ENCODE measurements at regions not wholly inside any gene's neighbourhood (a gene's known extent, or its start where the extent isn't known, plus 50 kb on each side); places are given as distances from the start of the nearest gene placed in this dataset.
"Not testable (repeated sequence)": the region's sequence is repeated elsewhere in the genome, so short reads cannot be mapped to it uniquely, and the experiment has no call there.

GRCh38 chr4:75194180-75194579 lies 261.3 kb downstream of the PARM1 start:
- ATAC-seq (no peak), DNase-seq (ENCODE audit: low spot score) (no peak)

GRCh38 chr4:75192182-75192581 lies 259.3 kb downstream of the PARM1 start:
- not testable (repeated sequence) for ATAC-seq; DNase-seq (ENCODE audit: low spot score)

GRCh38 chr4:75189711-75190335 lies 256.9 kb downstream of the PARM1 start:
- ATAC-seq (no peak), DNase-seq (ENCODE audit: low spot score) (no peak)

- no peak for DNase-seq (ENCODE audit: low spot score)
- peak; percentile 83 for ATAC-seq
Measured at GRCh38 chr4:75180790-75181776, 248.2 kb downstream of the PARM1 start.

GRCh38 chr4:75180217-75180616 lies 247.3 kb downstream of the PARM1 start:
- no peak for ATAC-seq
- no peak for DNase-seq (ENCODE audit: low spot score)

- no peak for ATAC-seq
- DNase-seq (ENCODE audit: low spot score), result no peak
Measured at GRCh38 chr4:75179510-75179909, 246.6 kb downstream of the PARM1 start.

GRCh38 chr4:75172551-75172950 lies 239.6 kb downstream of the PARM1 start:
- DNase-seq (ENCODE audit: low spot score) (no peak), ATAC-seq (no peak)

- no peak for ATAC-seq
Measured at GRCh38 chr4:75169427-75169826, 236.5 kb downstream of the PARM1 start.

GRCh38 chr4:75169020-75169419 lies 236.1 kb downstream of the PARM1 start:
- ATAC-seq, result no peak
- no peak for DNase-seq (ENCODE audit: low spot score)

More at GRCh38 chr4:75169427-75169826, 236.5 kb downstream of the PARM1 start:
- DNase-seq (ENCODE audit: low spot score), result no peak

GRCh38 chr4:75168548-75168947 lies 235.6 kb downstream of the PARM1 start:
- ATAC-seq (no peak), DNase-seq (ENCODE audit: low spot score) (no peak)

GRCh38 chr4:75165100-75165499 lies 232.2 kb downstream of the PARM1 start:
- ATAC-seq, result not testable (repeated sequence)

GRCh38 chr4:75158451-75158850 lies 225.5 kb downstream of the PARM1 start:
- ATAC-seq (no peak), DNase-seq (ENCODE audit: low spot score) (no peak)

More at GRCh38 chr4:75165100-75165499, 232.2 kb downstream of the PARM1 start:
- DNase-seq (ENCODE audit: low spot score), result not testable (repeated sequence)

GRCh38 chr4:75154994-75155393 lies 222.1 kb downstream of the PARM1 start:
- ATAC-seq (no peak), DNase-seq (ENCODE audit: low spot score) (no peak)

GRCh38 chr4:75146223-75146622 lies 213.3 kb downstream of the PARM1 start:
- no peak for DNase-seq (ENCODE audit: low spot score)
- ATAC-seq, result no peak

- DNase-seq (ENCODE audit: low spot score) (no peak), ATAC-seq (no peak)
Measured at GRCh38 chr4:75144475-75144874, 211.6 kb downstream of the PARM1 start.

GRCh38 chr4:75142850-75143249 lies 209.9 kb downstream of the PARM1 start:
- DNase-seq (ENCODE audit: low spot score), result no peak
- no peak for ATAC-seq

GRCh38 chr4:75142382-75142781 lies 209.5 kb downstream of the PARM1 start:
- ATAC-seq, result no peak

GRCh38 chr4:75141162-75141561 lies 208.2 kb downstream of the PARM1 start:
- ATAC-seq (no peak), DNase-seq (ENCODE audit: low spot score) (no peak)

More at GRCh38 chr4:75142382-75142781, 209.5 kb downstream of the PARM1 start:
- DNase-seq (ENCODE audit: low spot score), result no peak

GRCh38 chr4:75137302-75137701 lies 204.4 kb downstream of the PARM1 start:
- ATAC-seq, result no peak
- DNase-seq (ENCODE audit: low spot score), result no peak

- ATAC-seq, result no peak
- no peak for DNase-seq (ENCODE audit: low spot score)
Measured at GRCh38 chr4:75135068-75135825, 202.3 kb downstream of the PARM1 start.

- not testable (repeated sequence) for ATAC-seq; DNase-seq (ENCODE audit: low spot score)
Measured at GRCh38 chr4:75126870-75127269, 194.0 kb downstream of the PARM1 start.
